OCI-LY1 (cell line): ENCODE measurements at regions not wholly inside any gene's neighbourhood (a gene's known extent, or its start where the extent isn't known, plus 50 kb on each side); places are given as distances from the start of the nearest gene placed in this dataset.

Source experiments
- EZH2 ChIP-seq: fragments of 200-600 bp; sonication (generic), shearing (Covaris generic); IDR thresholded peaks from 2 replicates; pipeline ENCODE4 v1.8.0; 2017; ENCODE audit warnings: borderline replicate concordance, mixed run types, mild to moderate bottlenecking, antibody characterized with exemption, low read length, moderate library complexity, mixed read lengths
- TF ChIP-seq, protein P1 (sequence below): fragments of 200-600 bp; sonication (generic), shearing (Covaris generic); IDR thresholded peaks from 2 replicates; pipeline ENCODE4 v1.5.1; 2017; ENCODE audit warnings: mild to moderate bottlenecking, antibody characterized with exemption, low read length, moderate library complexity, mixed read lengths

DNA sequence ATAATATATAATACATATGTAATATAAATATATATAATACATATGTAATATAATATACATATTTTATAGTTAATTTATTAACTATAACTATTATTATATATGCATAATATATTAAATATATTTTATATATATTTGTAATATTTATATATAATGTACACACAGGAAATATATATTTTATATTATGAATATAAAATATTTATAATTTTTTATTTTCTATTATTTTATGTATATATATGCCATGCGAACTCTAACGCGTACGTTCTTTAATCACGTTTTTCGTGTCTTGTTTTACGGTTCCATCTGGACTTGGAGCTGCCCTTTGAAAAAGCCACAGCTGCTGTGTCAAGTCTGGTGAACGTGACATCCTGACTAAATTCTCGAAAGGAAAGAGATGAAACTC, 332.1 kb downstream of the ASMT start:
- TF ChIP-seq, protein P1, sequence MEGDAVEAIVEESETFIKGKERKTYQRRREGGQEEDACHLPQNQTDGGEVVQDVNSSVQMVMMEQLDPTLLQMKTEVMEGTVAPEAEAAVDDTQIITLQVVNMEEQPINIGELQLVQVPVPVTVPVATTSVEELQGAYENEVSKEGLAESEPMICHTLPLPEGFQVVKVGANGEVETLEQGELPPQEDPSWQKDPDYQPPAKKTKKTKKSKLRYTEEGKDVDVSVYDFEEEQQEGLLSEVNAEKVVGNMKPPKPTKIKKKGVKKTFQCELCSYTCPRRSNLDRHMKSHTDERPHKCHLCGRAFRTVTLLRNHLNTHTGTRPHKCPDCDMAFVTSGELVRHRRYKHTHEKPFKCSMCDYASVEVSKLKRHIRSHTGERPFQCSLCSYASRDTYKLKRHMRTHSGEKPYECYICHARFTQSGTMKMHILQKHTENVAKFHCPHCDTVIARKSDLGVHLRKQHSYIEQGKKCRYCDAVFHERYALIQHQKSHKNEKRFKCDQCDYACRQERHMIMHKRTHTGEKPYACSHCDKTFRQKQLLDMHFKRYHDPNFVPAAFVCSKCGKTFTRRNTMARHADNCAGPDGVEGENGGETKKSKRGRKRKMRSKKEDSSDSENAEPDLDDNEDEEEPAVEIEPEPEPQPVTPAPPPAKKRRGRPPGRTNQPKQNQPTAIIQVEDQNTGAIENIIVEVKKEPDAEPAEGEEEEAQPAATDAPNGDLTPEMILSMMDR, result no peak
- no peak for TF ChIP-seq EZH2
